Osteoblast (primary cell): ENCODE measurements at regions not wholly inside any gene's neighbourhood (a gene's known extent, or its start where the extent isn't known, plus 50 kb on each side); places are given as distances from the start of the nearest gene placed in this dataset.

ENCODE experiments used
- DNase-seq: peaks from one replicate; pipeline ENCODE4 v3.0.0; 2011; ENCODE audit warnings: low spot score, mixed read lengths; ENCODE audit not compliant: insufficient read length; ENCODE audit errors: missing footprints
- H2AFZ ChIP-seq: 2 replicates; pipeline ENCODE4 v1.6.0; 2011; ENCODE audit warnings: mild to moderate bottlenecking, low read length
- H3K27ac ChIP-seq: 2 replicates; pipeline ENCODE4 v1.5.1; 2011; ENCODE audit warnings: mild to moderate bottlenecking, low read depth, low read length, moderate library complexity
- H3K27me3 ChIP-seq: 2 replicates; pipeline ENCODE4 v1.6.0; 2012; ENCODE audit warnings: mild to moderate bottlenecking, control low read depth, inconsistent platforms, low read length, moderate library complexity; ENCODE audit not compliant: insufficient read depth
- H3K36me3 ChIP-seq: 2 replicates; pipeline ENCODE4 v1.5.1; 2011; ENCODE audit warnings: mild to moderate bottlenecking, low read length, control low read depth, moderate library complexity; ENCODE audit not compliant: insufficient read depth
- H3K4me1 ChIP-seq: 2 replicates; pipeline ENCODE4 v1.5.1; 2011; ENCODE audit warnings: mild to moderate bottlenecking, low read length, control low read depth, moderate library complexity; ENCODE audit not compliant: insufficient read depth
- H3K4me2 ChIP-seq: 2 replicates; pipeline ENCODE4 v1.6.0; 2011; ENCODE audit warnings: mild to moderate bottlenecking, low read length; ENCODE audit not compliant: insufficient read depth
- H3K4me3 ChIP-seq: fragments of 200-600 bp; sonication (generic); 3 replicates; pipeline ENCODE4 v1.5.1; 2012; ENCODE audit warnings: mild to moderate bottlenecking, low read length, inconsistent platforms; ENCODE audit not compliant: insufficient read depth
- H3K79me2 ChIP-seq: 2 replicates; pipeline ENCODE4 v1.6.0; 2012; ENCODE audit warnings: mild to moderate bottlenecking, low read length, control low read depth, inconsistent platforms; ENCODE audit not compliant: insufficient read depth
- H3K9me3 ChIP-seq: 2 replicates; pipeline ENCODE4 v1.5.1; 2011; ENCODE audit warnings: low read depth, low read length, control low read depth
- H4K20me1 ChIP-seq: 2 replicates; pipeline ENCODE4 v1.6.0; 2012; ENCODE audit warnings: mild to moderate bottlenecking, low read length, control low read depth; ENCODE audit not compliant: insufficient read depth
- CTCF ChIP-seq: IDR thresholded peaks from 2 replicates; pipeline ENCODE4 v1.5.1; 2011; ENCODE audit warnings: mild to moderate bottlenecking, low read depth, low read length, moderate library complexity; ENCODE audit errors: extremely low read depth

GRCh38 chr9:124182741-124183140 lies 75.0 kb upstream of the NEK6 start:
- H3K27me3 ChIP-seq = peaks cover 37% of the 10 kb centered on the region
- TF ChIP-seq CTCF = no peak
- no peaks in the 10 kb centered on the region for H4K20me1 ChIP-seq
- no peaks in the 10 kb centered on the region for H3K79me2 ChIP-seq
- no peak overlapping the region for H3K4me2 ChIP-seq
- no peak overlapping the region for H3K27ac ChIP-seq
- no peaks in the 10 kb centered on the region for H3K4me1 ChIP-seq
- no peak for DNase-seq
- H3K36me3 ChIP-seq = no peaks in the 10 kb centered on the region
- no peaks in the 10 kb centered on the region for H3K9me3 ChIP-seq
- H3K4me3 ChIP-seq = no peak overlapping the region
- no peak overlapping the region for H2AFZ ChIP-seq

- Histone ChIP-seq H2AFZ (no peak overlapping the region), H3K79me2 (no peaks in the 10 kb centered on the region), H4K20me1 (no peaks in the 10 kb centered on the region), H3K9me3 (no peaks in the 10 kb centered on the region), H3K4me3 (no peak overlapping the region), H3K27ac (no peak overlapping the region), H3K27me3 (peaks cover 39% of the 10 kb centered on the region), H3K4me1 (no peaks in the 10 kb centered on the region), H3K4me2 (no peak overlapping the region), H3K36me3 (no peaks in the 10 kb centered on the region)
- no peak for DNase-seq
- TF ChIP-seq CTCF = no peak
Measured at GRCh38 chr9:124183772-124184171, 74.0 kb upstream of the NEK6 start.

GRCh38 chr9:124185413-124185812 lies 72.3 kb upstream of the NEK6 start:
- Histone ChIP-seq H4K20me1 (no peaks in the 10 kb centered on the region), H2AFZ (no peak overlapping the region), H3K36me3 (no peaks in the 10 kb centered on the region), H3K4me2 (no peak overlapping the region), H3K27me3 (peaks cover 34% of the 10 kb centered on the region), H3K9me3 (no peaks in the 10 kb centered on the region), H3K27ac (no peak overlapping the region), H3K4me1 (no peaks in the 10 kb centered on the region), H3K79me2 (no peaks in the 10 kb centered on the region), H3K4me3 (no peak overlapping the region)
- DNase-seq = no peak
- TF ChIP-seq CTCF = no peak

- Histone ChIP-seq H3K27me3 (peaks cover 20% of the 10 kb centered on the region), H3K4me1 (no peaks in the 10 kb centered on the region), H3K4me2 (no peak overlapping the region), H3K27ac (no peak overlapping the region), H3K9me3 (no peaks in the 10 kb centered on the region), H2AFZ (no peak overlapping the region), H3K79me2 (no peaks in the 10 kb centered on the region), H3K4me3 (no peak overlapping the region), H3K36me3 (no peaks in the 10 kb centered on the region), H4K20me1 (no peaks in the 10 kb centered on the region)
- TF ChIP-seq CTCF = no peak
- no peak for DNase-seq
Measured at GRCh38 chr9:124187311-124187710, 70.4 kb upstream of the NEK6 start.
